Panc1 (cell line): ENCODE measurements at regions not wholly inside any gene's neighbourhood (a gene's known extent, or its start where the extent isn't known, plus 50 kb on each side); places are given as distances from the start of the nearest gene placed in this dataset.

Source experiments
- ATAC-seq: fragments of 200-7000 bp; cut with Tn5 transposase; 2 replicates; pipeline ENCODE4 v1.9.1; 2020; ENCODE audit warnings: mild to moderate bottlenecking, moderate library complexity
- BruUV-seq: library from RNA; stranded (reverse); fragments of 400-500 nt; replicated peaks from 2 replicates; lab custom pipeline; 2021; lab: Mats Ljungman, UMichigan
- CTCF ChIA-PET: fragments of 300-600 bp; sonication (Branson Sonifier 250); formaldehyde crosslinking; loops from one replicate; lab custom pipeline; 2022; ENCODE audit warnings: antibody characterized with exemption; lab: Charles Lee
- POLR2A ChIA-PET: fragments of 300-600 bp; sonication (Branson Sonifier 250); formaldehyde crosslinking; loops from one replicate; lab custom pipeline; 2022; ENCODE audit warnings: antibody characterized with exemption; lab: Charles Lee
- DNase-seq: peaks from one replicate; pipeline ENCODE4 v3.0.0-alpha.2; 2010; ENCODE audit warnings: low read depth, low spot score
- H3K27ac ChIP-seq: 2 replicates; pipeline ENCODE4 v1.5.1; 2011; ENCODE audit warnings: mild to moderate bottlenecking, low read length, inconsistent platforms
- H3K27me3 ChIP-seq: fragments of 200-500 bp; sonication (Bioruptor generic); 2 replicates; pipeline ENCODE4 v1.6.0; 2014; ENCODE audit warnings: low read length, inconsistent platforms; ENCODE audit not compliant: control insufficient read depth, insufficient read depth
- H3K36me3 ChIP-seq: fragments of 200-500 bp; sonication (Bioruptor generic); 2 replicates; pipeline ENCODE4 v1.5.1; 2014; ENCODE audit warnings: inconsistent platforms, mild to moderate bottlenecking, low read length, moderate library complexity; ENCODE audit not compliant: control insufficient read depth, insufficient read depth
- H3K4me1 ChIP-seq: 2 replicates; pipeline ENCODE4 v1.5.1; 2011; ENCODE audit warnings: inconsistent platforms, mild to moderate bottlenecking, low read length, moderate library complexity; ENCODE audit not compliant: control insufficient read depth, insufficient read depth
- H3K4me3 ChIP-seq, 2 experiments: 2 replicates each; pipeline ENCODE4 v1.5.1; 2011 to 2012; ENCODE audit warnings: low read depth in 2 of 2, low read length in 2 of 2, mild to moderate bottlenecking in 2 of 2, inconsistent platforms in 1 of 2, moderate library complexity in 1 of 2
- H3K9me3 ChIP-seq: fragments of 200-500 bp; sonication (Bioruptor generic); 2 replicates; pipeline ENCODE4 v1.5.1; 2014; ENCODE audit warnings: low read depth, mild to moderate bottlenecking, inconsistent platforms, low read length, moderate library complexity; ENCODE audit not compliant: control insufficient read depth, insufficient read depth
- CTCF ChIP-seq: fragments of 450-650 bp; IDR thresholded peaks from 2 replicates; pipeline ENCODE4 v1.5.1; 2017; ENCODE audit warnings: mild to moderate bottlenecking
- POLR2AphosphoS5 ChIP-seq: IDR thresholded peaks from 2 replicates; pipeline ENCODE4 v1.6.1; 2012; ENCODE audit warnings: mild to moderate bottlenecking, low read depth, low read length, moderate library complexity
- REST ChIP-seq, 2 experiments: IDR thresholded peaks; 2 replicates each; pipeline ENCODE4 v1.6.1; 2011 to 2012; ENCODE audit warnings: low read depth in 2 of 2, control low read depth in 1 of 2, low read length in 1 of 2, mild to moderate bottlenecking in 1 of 2, moderate library complexity in 1 of 2; ENCODE audit not compliant: insufficient read depth in 1 of 2
- SIN3A ChIP-seq: IDR thresholded peaks from 2 replicates; pipeline ENCODE4 v1.6.1; 2012; ENCODE audit warnings: low read depth, mild to moderate bottlenecking, low read length, moderate library complexity, borderline replicate concordance; ENCODE audit not compliant: insufficient read depth
- TCF7L2 ChIP-seq: IDR thresholded peaks from 2 replicates; pipeline ENCODE4 v1.6.1; 2011; ENCODE audit warnings: mild to moderate bottlenecking, low read depth, low read length, inconsistent platforms
- in situ Hi-C: cut with HindIII; loops from 2 replicates; pipeline ENCODE4 v1.10.0; 2016; ENCODE audit warnings: low sequenced_read_pairs, low pct_unique_long_range_greater_than_20kb
- intact Hi-C: fragments of 100-400 bp; cut with micrococcal nuclease; formaldehyde crosslinking; loops from one replicate; pipeline ENCODE4 v1.10.0; 2022; ENCODE audit not compliant: unreplicated experiment

GRCh38 chr17:34717092-34717491, 137.7 kb downstream of the TMEM132E start:
- in situ Hi-C loops (no loop called here), intact Hi-C loops (no loop called here)
- ChIA-PET POLR2A (no interaction called here), CTCF (interaction anchor here (0.5 kb wide), 1 partner anchor 71 kb away, joined by 3 read pairs; no protein-coding TSS in a partner anchor)
- no peak for TF ChIP-seq REST (IDR thresholded peaks at IDR 0.05; ENCODE audit: insufficient read depth in 1 of 2, low read depth in 2 of 2, low read length in 1 of 2)
- TF ChIP-seq TCF7L2, result no peak
- no peaks in the 10 kb centered on the region for H3K36me3 ChIP-seq
- DNase-seq, result no peak
- ATAC-seq, result no peak
- H3K4me1 ChIP-seq, result peaks cover 3% of the 10 kb centered on the region; the same call in 1 of the 2 replicates
- no peaks in the 10 kb centered on the region for H3K9me3 ChIP-seq
- no TSS peak for BruUV-seq
- H3K4me3 ChIP-seq, result no peak overlapping the region
- no peaks in the 10 kb centered on the region for H3K27me3 ChIP-seq
- no peak overlapping the region for H3K27ac ChIP-seq

- Histone ChIP-seq H3K4me3 (no peak overlapping the region), H3K9me3 (no peaks in the 10 kb centered on the region), H3K4me1 (no peaks in the 10 kb centered on the region), H3K27me3 (no peaks in the 10 kb centered on the region), H3K27ac (no peak overlapping the region), H3K36me3 (no peaks in the 10 kb centered on the region)
- ATAC-seq (no peak), DNase-seq (no peak)
- BruUV-seq, result no TSS peak
- CTCF ChIA-PET, result no interaction called here
- in situ Hi-C loops (no loop called here), intact Hi-C loops (no loop called here)
- POLR2A ChIA-PET, result no interaction called here
- TF ChIP-seq REST (IDR thresholded peaks at IDR 0.05; ENCODE audit: insufficient read depth in 1 of 2, low read depth in 2 of 2, low read length in 1 of 2), result no peak
- TF ChIP-seq POLR2AphosphoS5, result no peak
- TF ChIP-seq SIN3A, result no peak
- TF ChIP-seq CTCF, result no peak
- no peak for TF ChIP-seq TCF7L2
These were observed 136.9 kb downstream of the TMEM132E start for GRCh38 chr17:34716291-34716690.
